ENCODE measurements at regions not wholly inside any gene's neighbourhood (a gene's known extent, or its start where the extent isn't known, plus 50 kb on each side); places are given as distances from the start of the nearest gene placed in this dataset.

DNA sequence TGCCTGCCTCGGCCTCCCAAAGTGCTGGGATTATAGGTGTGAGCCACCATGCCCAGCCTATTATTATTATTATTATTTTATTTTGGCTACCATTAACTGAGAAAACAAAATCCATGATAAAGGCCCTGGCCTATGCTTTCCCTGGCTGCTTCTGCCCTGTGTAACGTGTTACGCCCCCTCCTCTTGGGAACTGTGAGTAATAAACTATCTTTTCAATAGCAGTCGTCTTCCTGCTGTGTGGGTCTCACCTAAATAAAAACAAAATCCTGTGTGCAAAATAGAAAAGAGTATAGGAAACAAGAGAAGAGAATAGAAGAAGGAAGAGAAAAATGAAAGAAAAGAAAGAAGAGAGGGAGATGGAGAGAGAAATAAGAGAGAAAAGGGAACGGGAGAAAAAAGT, 237.0 kb downstream of the MIAT start:
- TF ChIP-seq, protein P1, sequence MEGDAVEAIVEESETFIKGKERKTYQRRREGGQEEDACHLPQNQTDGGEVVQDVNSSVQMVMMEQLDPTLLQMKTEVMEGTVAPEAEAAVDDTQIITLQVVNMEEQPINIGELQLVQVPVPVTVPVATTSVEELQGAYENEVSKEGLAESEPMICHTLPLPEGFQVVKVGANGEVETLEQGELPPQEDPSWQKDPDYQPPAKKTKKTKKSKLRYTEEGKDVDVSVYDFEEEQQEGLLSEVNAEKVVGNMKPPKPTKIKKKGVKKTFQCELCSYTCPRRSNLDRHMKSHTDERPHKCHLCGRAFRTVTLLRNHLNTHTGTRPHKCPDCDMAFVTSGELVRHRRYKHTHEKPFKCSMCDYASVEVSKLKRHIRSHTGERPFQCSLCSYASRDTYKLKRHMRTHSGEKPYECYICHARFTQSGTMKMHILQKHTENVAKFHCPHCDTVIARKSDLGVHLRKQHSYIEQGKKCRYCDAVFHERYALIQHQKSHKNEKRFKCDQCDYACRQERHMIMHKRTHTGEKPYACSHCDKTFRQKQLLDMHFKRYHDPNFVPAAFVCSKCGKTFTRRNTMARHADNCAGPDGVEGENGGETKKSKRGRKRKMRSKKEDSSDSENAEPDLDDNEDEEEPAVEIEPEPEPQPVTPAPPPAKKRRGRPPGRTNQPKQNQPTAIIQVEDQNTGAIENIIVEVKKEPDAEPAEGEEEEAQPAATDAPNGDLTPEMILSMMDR (optimal IDR thresholded peaks at IDR 0.05 in 1 of 3, IDR thresholded peaks at IDR 0.05 in 1 of 3, conservative IDR thresholded peaks at IDR 0.05 in 1 of 3; ENCODE audit: extremely low read depth in 1 of 3, insufficient read depth in 2 of 3, low read length in 3 of 3): no peak
- TF ChIP-seq EZH2 (IDR thresholded peaks at IDR 0.05; ENCODE audit: low read length): no peak

All from keratinocyte (primary cell).